GM23248 (cell line): ENCODE measurements at regions not wholly inside any gene's neighbourhood (a gene's known extent, or its start where the extent isn't known, plus 50 kb on each side); places are given as distances from the start of the nearest gene placed in this dataset.

Experiments
- DNase-seq: peaks from one replicate; pipeline ENCODE4 v3.0.0-alpha.2; 2015
- H2AFZ ChIP-seq: fragments of 200-600 bp; sonication (generic); 2 replicates; pipeline ENCODE4 v1.6.1; 2016; ENCODE audit warnings: antibody characterized with exemption
- H3F3A ChIP-seq: fragments of 200-600 bp; sonication (generic); 2 replicates; pipeline ENCODE4 v1.6.1; 2016; ENCODE audit warnings: mild to moderate bottlenecking, antibody characterized with exemption, mixed run types; ENCODE audit not compliant: insufficient read depth
- H3K27ac ChIP-seq: fragments of 200-600 bp; sonication (generic); 2 replicates; pipeline ENCODE4 v1.5.1; 2016; ENCODE audit warnings: mild to moderate bottlenecking
- H3K27me3 ChIP-seq: fragments of 200-600 bp; sonication (generic); replicated peaks from 2 replicates; pipeline ENCODE4 v1.6.1; 2016; ENCODE audit warnings: mild to moderate bottlenecking; ENCODE audit not compliant: insufficient read depth
- H3K36me3 ChIP-seq: fragments of 200-600 bp; sonication (generic); 2 replicates; pipeline ENCODE4 v1.6.1; 2016; ENCODE audit warnings: low read depth, mild to moderate bottlenecking
- H3K4me1 ChIP-seq: fragments of 200-600 bp; sonication (generic); 2 replicates; pipeline ENCODE4 v1.6.1; 2016; ENCODE audit warnings: mild to moderate bottlenecking; ENCODE audit not compliant: insufficient read depth
- H3K4me2 ChIP-seq: fragments of 200-600 bp; sonication (generic); one replicate; pipeline ENCODE4 v1.6.1; 2016; ENCODE audit warnings: mild to moderate bottlenecking; ENCODE audit not compliant: unreplicated experiment
- H3K4me3 ChIP-seq: fragments of 200-600 bp; sonication (generic); 2 replicates; pipeline ENCODE4 v1.5.1; 2016; ENCODE audit warnings: mild to moderate bottlenecking
- H3K79me2 ChIP-seq: fragments of 200-600 bp; sonication (generic); 2 replicates; pipeline ENCODE4 v1.6.1; 2016; ENCODE audit warnings: mild to moderate bottlenecking; ENCODE audit not compliant: insufficient read depth
- H3K9ac ChIP-seq: fragments of 200-600 bp; sonication (generic); 2 replicates; pipeline ENCODE4 v1.6.1; 2016; ENCODE audit warnings: mild to moderate bottlenecking
- H3K9me2 ChIP-seq: fragments of 200-600 bp; sonication (generic); 2 replicates; pipeline ENCODE4 v1.6.1; 2016; ENCODE audit warnings: mixed run types, mild to moderate bottlenecking, moderate library complexity; ENCODE audit not compliant: insufficient read depth
- H3K9me3 ChIP-seq: fragments of 200-600 bp; sonication (generic); one replicate; pipeline ENCODE4 v1.6.1; 2017; ENCODE audit warnings: low read depth
- H4K20me1 ChIP-seq: fragments of 200-600 bp; sonication (generic); 2 replicates; pipeline ENCODE4 v1.6.0; 2016; ENCODE audit not compliant: insufficient read depth
- EZH2 ChIP-seq: fragments of 200-600 bp; sonication (generic); IDR thresholded peaks from 2 replicates; pipeline ENCODE4 v1.6.1; 2018; ENCODE audit warnings: antibody characterized with exemption, mild to moderate bottlenecking; ENCODE audit not compliant: insufficient read depth, poor library complexity, severe bottlenecking
- EZH2phosphoT487 ChIP-seq: fragments of 200-600 bp; sonication (generic); IDR thresholded peaks from 2 replicates; pipeline ENCODE4 v1.6.1; 2018; ENCODE audit warnings: antibody characterized with exemption, moderate library complexity, mild to moderate bottlenecking, low read depth; ENCODE audit not compliant: insufficient read depth
- WGBS, 2 experiments: methylation state at CpG; one replicate each; pipeline ENCODE4 v1.1.6; 2015 to 2017; ENCODE audit warnings: low lambda C conversion rate in 2 of 2, low coverage in 1 of 2; ENCODE audit errors: missing lambda C conversion rate in 2 of 2; 5-methylcytosine and 5-hydroxymethylcytosine counted together
- in situ Hi-C: fragments of 300-500 bp; cut with MboI; formaldehyde crosslinking; loops from 2 replicates; pipeline ENCODE4 v1.15.0; 2020

- H3K27ac ChIP-seq = no peak overlapping the region
- H3K4me1 ChIP-seq = no peaks in the 10 kb centered on the region
- H3K9me2 ChIP-seq = no peaks in the 10 kb centered on the region
- no peaks in the 10 kb centered on the region for H3K9me3 ChIP-seq
- H3K9ac ChIP-seq = no peak overlapping the region
- no peak for TF ChIP-seq EZH2
- no peak for TF ChIP-seq EZH2phosphoT487
- in situ Hi-C loops = no loop called here
- no peak overlapping the region for H2AFZ ChIP-seq
- H3K79me2 ChIP-seq = no peaks in the 10 kb centered on the region
- no peaks in the 10 kb centered on the region for H3K27me3 ChIP-seq
- no peaks in the 10 kb centered on the region for H3F3A ChIP-seq
- H4K20me1 ChIP-seq = no peaks in the 10 kb centered on the region
- DNase-seq = no peak
- no peak overlapping the region for H3K4me2 ChIP-seq
- 5 to 21% methylated on average over 2 of the region's 2 CpGs for WGBS, 2 experiments
- no peaks in the 10 kb centered on the region for H3K36me3 ChIP-seq
- H3K4me3 ChIP-seq = no peak overlapping the region
Observed at GRCh38 chr3:190989218-190989617, 126.7 kb upstream of the GMNC start.

GRCh38 chr3:190988102-190988501, 125.6 kb upstream of the GMNC start:
- no peak for TF ChIP-seq EZH2phosphoT487
- no peak for TF ChIP-seq EZH2
- WGBS, 2 experiments = 2 to 11% methylated on average over 2 of the region's 2 CpGs

GRCh38 chr3:190984502-190985244, 122.2 kb upstream of the GMNC start:
- TF ChIP-seq EZH2 = no peak
- TF ChIP-seq EZH2phosphoT487 = no peak
- H3K9me3 ChIP-seq = no peaks in the 10 kb centered on the region
- H3K4me1 ChIP-seq = no peaks in the 10 kb centered on the region
- no peaks in the 10 kb centered on the region for H3K27me3 ChIP-seq
- no peak overlapping the region for H3K9ac ChIP-seq
- no peak overlapping the region for H2AFZ ChIP-seq
- H3K79me2 ChIP-seq = no peaks in the 10 kb centered on the region
- WGBS, 2 experiments = 33 to 34% methylated on average over 4 of the region's 4 CpGs
- H3K27ac ChIP-seq = no peak overlapping the region
- no peaks in the 10 kb centered on the region for H3K9me2 ChIP-seq
- no peak overlapping the region for H3K4me2 ChIP-seq
- no peak for DNase-seq
- H3K36me3 ChIP-seq = no peaks in the 10 kb centered on the region
- in situ Hi-C loops = no loop called here
- no peaks in the 10 kb centered on the region for H4K20me1 ChIP-seq
- no peaks in the 10 kb centered on the region for H3F3A ChIP-seq
- H3K4me3 ChIP-seq = no peak overlapping the region

More at GRCh38 chr3:190988102-190988501, 125.6 kb upstream of the GMNC start:
- no peak overlapping the region for H2AFZ ChIP-seq
- no peak overlapping the region for H3K4me3 ChIP-seq
- no peak overlapping the region for H3K27ac ChIP-seq
- H3K4me2 ChIP-seq = no peak overlapping the region
- in situ Hi-C loops = no loop called here
- no peaks in the 10 kb centered on the region for H4K20me1 ChIP-seq
- no peaks in the 10 kb centered on the region for H3K4me1 ChIP-seq
- H3K27me3 ChIP-seq = no peaks in the 10 kb centered on the region
- H3K36me3 ChIP-seq = no peaks in the 10 kb centered on the region
- no peaks in the 10 kb centered on the region for H3K9me3 ChIP-seq
- H3K9me2 ChIP-seq = no peaks in the 10 kb centered on the region
- H3F3A ChIP-seq = no peaks in the 10 kb centered on the region
- no peaks in the 10 kb centered on the region for H3K79me2 ChIP-seq
- no peak overlapping the region for H3K9ac ChIP-seq
- no peak for DNase-seq

GRCh38 chr3:190983875-190984274, 121.4 kb upstream of the GMNC start:
- Histone ChIP-seq H4K20me1 (no peaks in the 10 kb centered on the region), H3K4me2 (no peak overlapping the region), H3K27ac (no peak overlapping the region), H3K9me2 (no peaks in the 10 kb centered on the region), H3K9me3 (no peaks in the 10 kb centered on the region), H3K36me3 (no peaks in the 10 kb centered on the region), H2AFZ (no peak overlapping the region), H3K4me1 (no peaks in the 10 kb centered on the region), H3F3A (no peaks in the 10 kb centered on the region), H3K27me3 (no peaks in the 10 kb centered on the region), H3K9ac (no peak overlapping the region), H3K4me3 (no peak overlapping the region), H3K79me2 (no peaks in the 10 kb centered on the region)
- no peak for DNase-seq
- WGBS, 2 experiments = 0 to 15% methylated on average over 1 of the region's 1 CpG
- in situ Hi-C loops = no loop called here
- no peak for TF ChIP-seq EZH2phosphoT487
- TF ChIP-seq EZH2 = no peak
